SK-N-SH treated with all-trans-retinoic acid at 6 μM for 48 hours (cell line): ENCODE measurements at regions not wholly inside any gene's neighbourhood (a gene's known extent, or its start where the extent isn't known, plus 50 kb on each side); places are given as distances from the start of the nearest gene placed in this dataset.

Source experiments
- ESRRG ChIP-seq: fragments of 250-450 bp; sonication (Bioruptor Pico); IDR thresholded peaks from 2 replicates; pipeline ENCODE4 v1.6.1; 2021; ENCODE audit warnings: mild to moderate bottlenecking
- OSR1 ChIP-seq: fragments of 250-450 bp; sonication (Bioruptor Pico); IDR thresholded peaks from 2 replicates; pipeline ENCODE4 v1.8.0; 2022; ENCODE audit warnings: moderate library complexity, mild to moderate bottlenecking, inconsistent platforms
- SNAI2 ChIP-seq: fragments of 250-450 bp; sonication (Bioruptor Pico); IDR thresholded peaks from 2 replicates; pipeline ENCODE4 v1.5.0; 2020; ENCODE audit warnings: mild to moderate bottlenecking, moderate library complexity
- ZC3H10 ChIP-seq: fragments of 250-450 bp; sonication (Bioruptor Pico); IDR thresholded peaks from 2 replicates; pipeline ENCODE4 v1.5.1; 2021; ENCODE audit warnings: mild to moderate bottlenecking, moderate library complexity
- ZFP30 ChIP-seq: fragments of 450-650 bp; formaldehyde crosslinking; IDR thresholded peaks from 2 replicates; pipeline ENCODE4 v1.5.0; 2022; ENCODE audit warnings: mild to moderate bottlenecking, moderate library complexity
- ZNF70 ChIP-seq: fragments of 450-650 bp; formaldehyde crosslinking; IDR thresholded peaks from 2 replicates; pipeline ENCODE4 v1.5.0; 2020; ENCODE audit warnings: mild to moderate bottlenecking, moderate library complexity
- TF ChIP-seq, protein P1 (sequence below): fragments of 250-450 bp; sonication (Bioruptor Pico); IDR thresholded peaks from 2 replicates; pipeline ENCODE4 v1.8.0; 2020; ENCODE audit warnings: mild to moderate bottlenecking, moderate library complexity, borderline replicate concordance

DNA sequence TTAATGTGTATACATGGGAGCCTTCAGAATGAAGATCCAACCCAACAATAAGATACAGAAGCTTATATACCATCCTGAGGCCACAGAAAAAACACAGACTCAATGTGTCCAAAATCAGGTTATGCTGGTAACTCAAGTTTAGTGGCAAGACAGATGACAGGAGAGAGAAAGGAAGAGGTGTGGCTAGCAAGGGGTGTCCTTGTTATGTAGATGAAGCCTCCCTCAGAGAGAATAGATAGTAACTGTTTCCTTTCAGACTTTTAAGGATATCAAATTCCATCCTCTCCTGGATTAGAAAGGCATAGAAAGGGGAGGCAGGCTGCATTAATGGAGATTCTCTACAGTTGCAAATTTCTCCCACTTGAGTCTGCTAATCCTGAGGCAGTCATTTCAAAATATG, 447.4 kb downstream of the GABRB3 start:
- no peak for TF ChIP-seq ESRRG (CRISPR knock-in tag)
- no peak for TF ChIP-seq SNAI2 (CRISPR knock-in tag)
- TF ChIP-seq ZFP30: no peak
- TF ChIP-seq, protein P1, sequence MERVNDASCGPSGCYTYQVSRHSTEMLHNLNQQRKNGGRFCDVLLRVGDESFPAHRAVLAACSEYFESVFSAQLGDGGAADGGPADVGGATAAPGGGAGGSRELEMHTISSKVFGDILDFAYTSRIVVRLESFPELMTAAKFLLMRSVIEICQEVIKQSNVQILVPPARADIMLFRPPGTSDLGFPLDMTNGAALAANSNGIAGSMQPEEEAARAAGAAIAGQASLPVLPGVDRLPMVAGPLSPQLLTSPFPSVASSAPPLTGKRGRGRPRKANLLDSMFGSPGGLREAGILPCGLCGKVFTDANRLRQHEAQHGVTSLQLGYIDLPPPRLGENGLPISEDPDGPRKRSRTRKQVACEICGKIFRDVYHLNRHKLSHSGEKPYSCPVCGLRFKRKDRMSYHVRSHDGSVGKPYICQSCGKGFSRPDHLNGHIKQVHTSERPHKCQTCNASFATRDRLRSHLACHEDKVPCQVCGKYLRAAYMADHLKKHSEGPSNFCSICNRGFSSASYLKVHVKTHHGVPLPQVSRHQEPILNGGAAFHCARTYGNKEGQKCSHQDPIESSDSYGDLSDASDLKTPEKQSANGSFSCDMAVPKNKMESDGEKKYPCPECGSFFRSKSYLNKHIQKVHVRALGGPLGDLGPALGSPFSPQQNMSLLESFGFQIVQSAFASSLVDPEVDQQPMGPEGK: no peak
- TF ChIP-seq ZNF70: no peak
- TF ChIP-seq ZC3H10: no peak
- no peak for TF ChIP-seq OSR1
